SK-N-SH treated with all-trans-retinoic acid at 6 μM for 48 hours (cell line): ENCODE measurements at regions not wholly inside any gene's neighbourhood (a gene's known extent, or its start where the extent isn't known, plus 50 kb on each side); places are given as distances from the start of the nearest gene placed in this dataset.

Experiments
- ATAC-seq: fragments of 200-7000 bp; cut with Tn5 transposase; 3 replicates; pipeline ENCODE4 v1.9.1; 2020; ENCODE audit warnings: mild to moderate bottlenecking, moderate library complexity
- ARNTL ChIP-seq: fragments of 450-650 bp; formaldehyde crosslinking; IDR thresholded peaks from 2 replicates; pipeline ENCODE4 v1.5.0; 2020; ENCODE audit warnings: low read depth, mild to moderate bottlenecking, moderate library complexity, borderline replicate concordance
- CSDC2 ChIP-seq: fragments of 250-450 bp; sonication (Bioruptor Pico); IDR thresholded peaks from 2 replicates; pipeline ENCODE4 v1.5.0; 2020; ENCODE audit warnings: mild to moderate bottlenecking, moderate library complexity
- ESRRG ChIP-seq: fragments of 250-450 bp; sonication (Bioruptor Pico); IDR thresholded peaks from 2 replicates; pipeline ENCODE4 v1.6.1; 2021; ENCODE audit warnings: mild to moderate bottlenecking
- GLIS3 ChIP-seq: fragments of 250-450 bp; sonication (Bioruptor Pico); IDR thresholded peaks from 2 replicates; pipeline ENCODE4 v1.5.0; 2020; ENCODE audit warnings: mild to moderate bottlenecking, moderate library complexity
- ISL1 ChIP-seq: fragments of 250-450 bp; sonication (Bioruptor Pico); IDR thresholded peaks from 2 replicates; pipeline ENCODE4 v2.1.2; 2022; ENCODE audit warnings: mild to moderate bottlenecking, moderate library complexity
- OSR1 ChIP-seq: fragments of 250-450 bp; sonication (Bioruptor Pico); IDR thresholded peaks from 2 replicates; pipeline ENCODE4 v1.8.0; 2022; ENCODE audit warnings: moderate library complexity, mild to moderate bottlenecking, inconsistent platforms
- PPARA ChIP-seq: fragments of 250-450 bp; sonication (Bioruptor Pico); IDR thresholded peaks from 2 replicates; pipeline ENCODE4 v1.5.0; 2020; ENCODE audit warnings: mild to moderate bottlenecking, borderline replicate concordance
- RARB ChIP-seq: fragments of 250-450 bp; sonication (Bioruptor Pico); IDR thresholded peaks from 2 replicates; pipeline ENCODE4 v1.8.0; 2021; ENCODE audit warnings: mild to moderate bottlenecking, moderate library complexity
- SNAI2 ChIP-seq: fragments of 250-450 bp; sonication (Bioruptor Pico); IDR thresholded peaks from 2 replicates; pipeline ENCODE4 v1.5.0; 2020; ENCODE audit warnings: mild to moderate bottlenecking, moderate library complexity
- TCF4 ChIP-seq: fragments of 250-450 bp; sonication (Bioruptor Pico); IDR thresholded peaks from 2 replicates; pipeline ENCODE4 v1.8.0; 2021; ENCODE audit warnings: mild to moderate bottlenecking, moderate library complexity, borderline replicate concordance
- TOX ChIP-seq: fragments of 250-450 bp; sonication (Bioruptor Pico); IDR thresholded peaks from 2 replicates; pipeline ENCODE4 v1.8.0; 2021; ENCODE audit warnings: mild to moderate bottlenecking, moderate library complexity, borderline replicate concordance
- ZC3H10 ChIP-seq: fragments of 250-450 bp; sonication (Bioruptor Pico); IDR thresholded peaks from 2 replicates; pipeline ENCODE4 v1.5.1; 2021; ENCODE audit warnings: mild to moderate bottlenecking, moderate library complexity
- ZFP3 ChIP-seq: fragments of 250-450 bp; sonication (Bioruptor Pico); IDR thresholded peaks from 2 replicates; pipeline ENCODE4 v1.5.0; 2020; ENCODE audit warnings: mild to moderate bottlenecking, moderate library complexity
- ZFP30 ChIP-seq: fragments of 450-650 bp; formaldehyde crosslinking; IDR thresholded peaks from 2 replicates; pipeline ENCODE4 v1.5.0; 2022; ENCODE audit warnings: mild to moderate bottlenecking, moderate library complexity
- ZNF565 ChIP-seq: fragments of 450-650 bp; formaldehyde crosslinking; conservative IDR thresholded peaks from 2 replicates; pipeline ENCODE4 v1.5.0; 2020; ENCODE audit warnings: low read depth, mild to moderate bottlenecking, moderate library complexity
- ZNF70 ChIP-seq: fragments of 450-650 bp; formaldehyde crosslinking; IDR thresholded peaks from 2 replicates; pipeline ENCODE4 v1.5.0; 2020; ENCODE audit warnings: mild to moderate bottlenecking, moderate library complexity
- ZNF8 ChIP-seq: fragments of 450-650 bp; formaldehyde crosslinking; IDR thresholded peaks from 2 replicates; pipeline ENCODE4 v1.5.0; 2020; ENCODE audit warnings: mild to moderate bottlenecking, moderate library complexity
- TF ChIP-seq, protein P1 (sequence below): fragments of 250-450 bp; sonication (Bioruptor Pico); IDR thresholded peaks from 2 replicates; pipeline ENCODE4 v1.5.0; 2020; ENCODE audit warnings: mild to moderate bottlenecking, moderate library complexity
- TF ChIP-seq, protein P2 (sequence below): fragments of 250-450 bp; sonication (Bioruptor Pico); IDR thresholded peaks from 2 replicates; pipeline ENCODE4 v1.8.0; 2020; ENCODE audit warnings: mild to moderate bottlenecking, moderate library complexity, borderline replicate concordance
- TF ChIP-seq, protein P3 (sequence below): fragments of 250-450 bp; sonication (Bioruptor Pico); IDR thresholded peaks from 2 replicates; pipeline ENCODE4 v1.5.1; 2021; ENCODE audit warnings: mild to moderate bottlenecking, moderate library complexity
- TF ChIP-seq, protein P4 (sequence below): fragments of 250-450 bp; sonication (Bioruptor Pico); IDR thresholded peaks from 2 replicates; pipeline ENCODE4 v1.8.0; 2021; ENCODE audit warnings: low read depth, mild to moderate bottlenecking, moderate library complexity, borderline replicate concordance

DNA sequence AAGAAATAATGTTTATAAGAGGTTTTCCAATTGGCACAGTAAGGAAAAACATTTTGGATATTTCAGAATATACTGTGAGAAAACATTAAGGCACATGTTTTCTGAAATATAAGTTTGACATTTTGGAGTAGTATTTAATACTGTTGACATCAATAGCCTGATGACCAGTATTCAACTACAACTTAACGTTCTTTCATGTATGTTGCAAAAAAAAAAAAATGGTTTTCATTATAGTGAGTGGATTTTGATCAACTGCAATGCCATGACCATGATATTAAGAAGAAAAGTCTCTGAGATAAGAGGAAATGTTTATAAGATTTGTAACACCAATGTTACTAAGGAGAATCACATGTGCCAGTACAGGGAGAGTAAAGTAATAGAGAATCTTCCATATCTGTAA is 252.8 kb upstream of the RORA start:
- TF ChIP-seq GLIS3 (CRISPR knock-in tag) = no peak
- TF ChIP-seq TOX (CRISPR knock-in tag) = no peak
- no peak for TF ChIP-seq OSR1
- no peak for TF ChIP-seq CSDC2 (CRISPR knock-in tag)
- TF ChIP-seq ZC3H10 (CRISPR knock-in tag) = no peak
- no peak for TF ChIP-seq ZFP3
- no peak for TF ChIP-seq ZFP30
- TF ChIP-seq ARNTL (CRISPR knock-in tag) = no peak
- no peak for TF ChIP-seq ESRRG (CRISPR knock-in tag)
- TF ChIP-seq RARB = no peak
- TF ChIP-seq ZNF565 (CRISPR knock-in tag) = no peak
- TF ChIP-seq ZNF8 = no peak
- TF ChIP-seq, protein P1, sequence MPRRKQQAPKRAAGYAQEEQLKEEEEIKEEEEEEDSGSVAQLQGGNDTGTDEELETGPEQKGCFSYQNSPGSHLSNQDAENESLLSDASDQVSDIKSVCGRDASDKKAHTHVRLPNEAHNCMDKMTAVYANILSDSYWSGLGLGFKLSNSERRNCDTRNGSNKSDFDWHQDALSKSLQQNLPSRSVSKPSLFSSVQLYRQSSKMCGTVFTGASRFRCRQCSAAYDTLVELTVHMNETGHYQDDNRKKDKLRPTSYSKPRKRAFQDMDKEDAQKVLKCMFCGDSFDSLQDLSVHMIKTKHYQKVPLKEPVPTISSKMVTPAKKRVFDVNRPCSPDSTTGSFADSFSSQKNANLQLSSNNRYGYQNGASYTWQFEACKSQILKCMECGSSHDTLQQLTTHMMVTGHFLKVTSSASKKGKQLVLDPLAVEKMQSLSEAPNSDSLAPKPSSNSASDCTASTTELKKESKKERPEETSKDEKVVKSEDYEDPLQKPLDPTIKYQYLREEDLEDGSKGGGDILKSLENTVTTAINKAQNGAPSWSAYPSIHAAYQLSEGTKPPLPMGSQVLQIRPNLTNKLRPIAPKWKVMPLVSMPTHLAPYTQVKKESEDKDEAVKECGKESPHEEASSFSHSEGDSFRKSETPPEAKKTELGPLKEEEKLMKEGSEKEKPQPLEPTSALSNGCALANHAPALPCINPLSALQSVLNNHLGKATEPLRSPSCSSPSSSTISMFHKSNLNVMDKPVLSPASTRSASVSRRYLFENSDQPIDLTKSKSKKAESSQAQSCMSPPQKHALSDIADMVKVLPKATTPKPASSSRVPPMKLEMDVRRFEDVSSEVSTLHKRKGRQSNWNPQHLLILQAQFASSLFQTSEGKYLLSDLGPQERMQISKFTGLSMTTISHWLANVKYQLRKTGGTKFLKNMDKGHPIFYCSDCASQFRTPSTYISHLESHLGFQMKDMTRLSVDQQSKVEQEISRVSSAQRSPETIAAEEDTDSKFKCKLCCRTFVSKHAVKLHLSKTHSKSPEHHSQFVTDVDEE (CRISPR knock-in tag) = no peak
- TF ChIP-seq, protein P2, sequence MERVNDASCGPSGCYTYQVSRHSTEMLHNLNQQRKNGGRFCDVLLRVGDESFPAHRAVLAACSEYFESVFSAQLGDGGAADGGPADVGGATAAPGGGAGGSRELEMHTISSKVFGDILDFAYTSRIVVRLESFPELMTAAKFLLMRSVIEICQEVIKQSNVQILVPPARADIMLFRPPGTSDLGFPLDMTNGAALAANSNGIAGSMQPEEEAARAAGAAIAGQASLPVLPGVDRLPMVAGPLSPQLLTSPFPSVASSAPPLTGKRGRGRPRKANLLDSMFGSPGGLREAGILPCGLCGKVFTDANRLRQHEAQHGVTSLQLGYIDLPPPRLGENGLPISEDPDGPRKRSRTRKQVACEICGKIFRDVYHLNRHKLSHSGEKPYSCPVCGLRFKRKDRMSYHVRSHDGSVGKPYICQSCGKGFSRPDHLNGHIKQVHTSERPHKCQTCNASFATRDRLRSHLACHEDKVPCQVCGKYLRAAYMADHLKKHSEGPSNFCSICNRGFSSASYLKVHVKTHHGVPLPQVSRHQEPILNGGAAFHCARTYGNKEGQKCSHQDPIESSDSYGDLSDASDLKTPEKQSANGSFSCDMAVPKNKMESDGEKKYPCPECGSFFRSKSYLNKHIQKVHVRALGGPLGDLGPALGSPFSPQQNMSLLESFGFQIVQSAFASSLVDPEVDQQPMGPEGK (CRISPR knock-in tag) = no peak
- no peak for TF ChIP-seq ISL1 (CRISPR knock-in tag)
- no peak for TF ChIP-seq ZNF70 (CRISPR knock-in tag)
- TF ChIP-seq, protein P3, sequence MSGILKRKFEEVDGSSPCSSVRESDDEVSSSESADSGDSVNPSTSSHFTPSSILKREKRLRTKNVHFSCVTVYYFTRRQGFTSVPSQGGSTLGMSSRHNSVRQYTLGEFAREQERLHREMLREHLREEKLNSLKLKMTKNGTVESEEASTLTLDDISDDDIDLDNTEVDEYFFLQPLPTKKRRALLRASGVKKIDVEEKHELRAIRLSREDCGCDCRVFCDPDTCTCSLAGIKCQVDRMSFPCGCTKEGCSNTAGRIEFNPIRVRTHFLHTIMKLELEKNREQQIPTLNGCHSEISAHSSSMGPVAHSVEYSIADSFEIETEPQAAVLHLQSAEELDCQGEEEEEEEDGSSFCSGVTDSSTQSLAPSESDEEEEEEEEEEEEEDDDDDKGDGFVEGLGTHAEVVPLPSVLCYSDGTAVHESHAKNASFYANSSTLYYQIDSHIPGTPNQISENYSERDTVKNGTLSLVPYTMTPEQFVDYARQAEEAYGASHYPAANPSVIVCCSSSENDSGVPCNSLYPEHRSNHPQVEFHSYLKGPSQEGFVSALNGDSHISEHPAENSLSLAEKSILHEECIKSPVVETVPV (CRISPR knock-in tag) = no peak
- no peak for TF ChIP-seq SNAI2 (CRISPR knock-in tag)
- no peak for ATAC-seq

DNA sequence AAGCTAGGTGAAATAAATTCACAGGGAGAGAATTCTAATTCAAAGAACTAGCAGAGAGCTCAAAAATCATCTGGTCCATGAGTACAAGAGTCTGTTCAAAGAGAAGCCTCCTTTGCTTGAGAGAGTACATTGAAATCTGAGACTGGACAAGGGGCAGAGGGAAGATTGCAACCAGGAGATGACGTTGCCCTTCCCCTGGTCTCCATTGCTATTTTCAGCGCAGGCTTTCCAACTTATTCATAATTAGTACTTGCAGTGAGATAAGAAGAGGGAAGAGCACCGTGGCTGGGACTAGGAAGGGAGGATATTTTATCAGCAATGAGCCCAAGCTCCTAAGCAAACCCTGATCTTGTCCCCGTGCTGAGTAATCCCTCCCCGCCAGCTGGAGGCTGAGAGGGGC is 251.8 kb upstream of the RORA start:
- TF ChIP-seq ISL1 (CRISPR knock-in tag) (no peak), TOX (CRISPR knock-in tag) (no peak), ZFP3 (no peak), CSDC2 (CRISPR knock-in tag) (no peak), ZC3H10 (CRISPR knock-in tag) (no peak), ESRRG (CRISPR knock-in tag) (no peak), TCF4 (CRISPR knock-in tag) (no peak), ZFP30 (no peak), PPARA (CRISPR knock-in tag) (no peak), SNAI2 (CRISPR knock-in tag) (no peak)
- TF ChIP-seq, protein P2 (CRISPR knock-in tag) = no peak
- TF ChIP-seq, protein P3 (CRISPR knock-in tag) = no peak
- TF ChIP-seq, protein P4, sequence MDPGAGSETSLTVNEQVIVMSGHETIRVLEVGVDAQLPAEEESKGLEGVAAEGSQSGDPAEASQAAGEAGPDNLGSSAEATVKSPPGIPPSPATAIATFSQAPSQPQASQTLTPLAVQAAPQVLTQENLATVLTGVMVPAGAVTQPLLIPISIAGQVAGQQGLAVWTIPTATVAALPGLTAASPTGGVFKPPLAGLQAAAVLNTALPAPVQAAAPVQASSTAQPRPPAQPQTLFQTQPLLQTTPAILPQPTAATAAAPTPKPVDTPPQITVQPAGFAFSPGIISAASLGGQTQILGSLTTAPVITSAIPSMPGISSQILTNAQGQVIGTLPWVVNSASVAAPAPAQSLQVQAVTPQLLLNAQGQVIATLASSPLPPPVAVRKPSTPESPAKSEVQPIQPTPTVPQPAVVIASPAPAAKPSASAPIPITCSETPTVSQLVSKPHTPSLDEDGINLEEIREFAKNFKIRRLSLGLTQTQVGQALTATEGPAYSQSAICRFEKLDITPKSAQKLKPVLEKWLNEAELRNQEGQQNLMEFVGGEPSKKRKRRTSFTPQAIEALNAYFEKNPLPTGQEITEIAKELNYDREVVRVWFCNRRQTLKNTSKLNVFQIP = no peak
- no peak for ATAC-seq
